GM18861 (cell line): ENCODE measurements at regions not wholly inside any gene's neighbourhood (a gene's known extent, or its start where the extent isn't known, plus 50 kb on each side); places are given as distances from the start of the nearest gene placed in this dataset.

Experiments used
- ATAC-seq: cut with Tn5 transposase; IDR thresholded peaks from one replicate; pipeline ENCODE4 v1.9.1; 2021; ENCODE audit not compliant: unreplicated experiment

GRCh38 chr6:147711476-147711875 is 203.0 kb downstream of the SAMD5 start:
- ATAC-seq: no peak

GRCh38 chr6:147712841-147713240 is 204.4 kb downstream of the SAMD5 start:
- no peak for ATAC-seq

GRCh38 chr6:147715035-147715434 is 206.5 kb downstream of the SAMD5 start:
- no peak for ATAC-seq

DNA sequence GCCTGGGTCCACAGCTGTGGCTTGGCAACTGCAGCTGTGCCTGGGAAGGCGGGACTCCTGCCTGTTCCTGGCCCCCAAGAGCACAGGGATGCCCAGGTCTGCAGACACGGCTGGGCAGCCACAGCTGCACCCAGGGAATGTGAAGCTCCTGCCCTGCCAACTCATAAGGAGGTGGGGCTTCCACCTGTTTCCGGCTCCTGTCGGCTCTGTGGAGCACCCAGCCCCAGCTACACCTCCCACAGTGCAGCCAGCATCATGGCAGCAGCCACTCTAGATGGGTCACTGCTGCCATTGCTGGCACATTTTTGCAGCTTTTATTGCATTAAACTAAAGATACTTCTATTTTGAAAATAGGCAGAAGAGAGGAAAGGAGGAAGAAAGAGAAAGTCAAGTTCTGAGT is 207.9 kb downstream of the SAMD5 start:
- ATAC-seq: no peak

DNA sequence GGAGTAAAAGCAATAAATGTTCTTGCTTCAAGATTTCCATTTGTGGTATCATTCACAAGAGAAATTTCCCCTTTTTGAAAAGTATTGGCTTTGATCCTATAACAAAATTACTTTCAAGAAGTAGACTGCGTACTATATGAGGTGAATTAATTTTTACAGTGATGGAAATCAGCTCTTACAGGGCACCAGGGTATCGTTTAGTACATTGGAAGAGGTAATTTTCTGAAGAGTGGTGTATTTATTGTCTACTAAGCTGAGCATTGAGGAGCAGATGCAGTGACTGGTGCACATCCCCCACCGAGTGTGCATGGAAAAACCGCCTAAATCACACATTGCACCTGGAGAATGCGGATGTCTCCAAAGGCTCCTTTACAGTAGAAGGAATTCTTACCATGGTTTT is 209.5 kb downstream of the SAMD5 start:
- no peak for ATAC-seq

- no peak for ATAC-seq
Observed at GRCh38 chr6:147722158-147722557, 213.7 kb downstream of the SAMD5 start.

GRCh38 chr6:147724454-147724853 is 216.0 kb downstream of the SAMD5 start:
- no peak for ATAC-seq

- no peak for ATAC-seq
Observed at GRCh38 chr6:147726342-147726741, 217.9 kb downstream of the SAMD5 start.

DNA sequence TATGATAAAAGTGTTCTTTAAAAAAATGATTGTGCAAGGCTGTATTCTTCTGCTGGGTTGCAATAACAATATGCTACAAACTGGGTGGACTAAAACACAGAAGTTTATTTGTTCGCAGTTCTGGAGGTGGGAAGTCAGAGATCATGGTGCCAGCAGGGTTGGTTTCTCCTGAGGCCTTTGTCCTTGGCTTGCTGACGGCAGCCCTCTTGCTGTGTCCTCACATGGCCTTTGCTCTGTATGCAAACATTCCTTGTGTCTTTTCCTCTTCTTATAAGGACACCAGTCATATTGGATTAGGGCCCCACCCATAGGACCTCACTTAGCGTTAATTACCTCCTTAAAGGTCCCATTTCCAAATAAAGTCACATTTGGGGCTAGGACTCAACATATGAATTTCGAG is 220.4 kb downstream of the SAMD5 start:
- ATAC-seq: no peak

DNA sequence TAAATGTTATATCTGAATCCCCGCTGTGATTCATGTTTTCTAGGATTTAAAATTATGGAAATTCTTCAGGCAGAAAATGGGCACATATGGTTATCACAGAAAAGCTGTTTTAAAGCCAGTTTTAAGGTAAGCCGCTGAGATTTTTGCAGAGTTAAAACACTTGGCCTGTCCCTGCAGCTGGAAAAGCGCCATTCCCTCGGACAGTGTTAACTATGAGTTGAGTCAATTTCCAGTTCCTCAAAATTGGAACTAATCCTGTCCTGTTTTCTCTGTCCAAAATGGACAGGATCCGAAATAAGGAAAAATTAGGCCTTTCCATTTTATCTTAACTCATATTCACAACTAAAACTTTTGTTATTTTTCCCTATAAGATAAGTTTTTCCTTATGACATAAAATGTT is 225.2 kb downstream of the SAMD5 start:
- ATAC-seq: no peak

DNA sequence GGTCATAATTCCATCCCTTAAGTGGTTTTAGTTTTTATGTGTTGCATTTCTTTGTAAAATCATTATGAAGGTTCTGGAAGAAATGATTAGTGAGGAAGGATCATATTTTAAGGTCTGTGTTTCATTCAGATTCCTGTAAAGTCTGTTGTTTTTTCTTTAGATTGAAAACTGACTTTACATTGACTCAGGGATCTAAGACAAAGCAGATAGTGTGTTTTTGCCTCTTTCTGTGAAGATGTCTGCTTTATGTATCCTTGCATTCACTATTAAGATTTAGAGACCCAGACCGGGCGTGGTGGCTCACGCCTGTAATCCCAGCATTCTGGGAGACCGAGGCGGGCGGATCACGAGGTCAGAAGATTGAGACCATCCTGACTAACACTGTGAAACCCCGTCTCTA is 225.7 kb downstream of the SAMD5 start:
- ATAC-seq: no peak

DNA sequence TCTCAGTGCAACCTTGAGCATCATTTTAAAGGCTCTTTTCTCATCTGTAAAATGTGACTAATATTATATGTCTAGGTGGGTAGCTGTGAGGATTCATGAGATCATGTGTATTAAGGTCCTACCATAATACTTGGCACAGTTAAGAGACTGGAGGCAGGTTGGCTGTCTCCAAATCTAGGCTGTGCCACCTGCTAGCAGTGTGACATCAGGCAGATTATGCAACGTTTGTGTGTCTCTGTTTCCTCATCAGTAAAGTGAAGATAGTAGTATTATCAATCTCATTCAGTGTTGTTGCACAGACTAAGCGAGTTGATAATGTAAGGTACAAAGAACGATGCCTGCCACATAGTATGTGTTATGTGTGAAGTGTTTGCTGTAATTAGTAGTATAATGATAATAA is 227.4 kb downstream of the SAMD5 start:
- ATAC-seq: no peak

- ATAC-seq: no peak
Observed at GRCh38 chr6:147737115-147737514, 228.6 kb downstream of the SAMD5 start.

- ATAC-seq: no peak
Observed at GRCh38 chr6:147738099-147738498, 229.6 kb downstream of the SAMD5 start.

- peak; percentile 47 for ATAC-seq
Observed at GRCh38 chr6:147738516-147739162, 230.1 kb downstream of the SAMD5 start.

- ATAC-seq: no peak
Observed at GRCh38 chr6:147740326-147740725, 231.8 kb downstream of the SAMD5 start.

DNA sequence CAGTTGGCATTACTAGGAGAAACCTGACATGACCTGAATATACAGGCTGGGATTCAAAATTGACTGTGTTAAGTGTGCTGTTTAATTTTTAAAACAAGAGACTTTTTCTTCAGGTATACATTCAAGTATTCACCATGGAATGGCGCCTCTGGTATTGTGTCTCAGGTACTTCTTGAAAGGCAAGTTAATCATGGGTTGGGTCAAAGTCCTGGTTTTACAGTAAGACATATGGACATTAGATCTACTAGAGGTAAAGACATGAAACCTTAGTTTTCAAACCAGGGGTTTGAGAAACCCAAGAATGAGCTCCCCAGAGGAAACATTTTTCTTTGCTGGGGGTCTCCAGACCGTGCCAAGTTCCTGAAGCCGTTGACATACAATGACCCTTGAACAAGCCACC is 232.4 kb downstream of the SAMD5 start:
- ATAC-seq: no peak

DNA sequence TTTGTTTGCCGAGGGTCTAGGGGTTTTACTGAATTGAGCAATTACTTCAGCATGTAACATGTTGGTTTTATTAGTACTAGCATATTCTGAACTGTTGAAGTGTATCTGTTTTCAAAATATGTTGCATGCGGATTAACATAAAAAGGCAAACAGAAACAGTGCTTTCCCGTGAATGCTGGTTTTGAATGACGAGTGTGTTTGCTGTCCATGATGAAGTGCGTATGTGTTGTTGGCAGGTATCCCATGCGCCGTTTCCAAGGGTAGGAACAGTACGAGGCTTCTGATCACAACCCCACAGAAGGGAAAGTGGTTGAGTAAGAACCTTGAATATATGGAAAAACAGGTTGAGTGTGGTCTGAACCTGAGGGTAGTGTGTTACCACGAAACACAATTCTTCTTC is 232.9 kb downstream of the SAMD5 start:
- no peak for ATAC-seq

- ATAC-seq: no peak
Observed at GRCh38 chr6:147742440-147742839, 233.9 kb downstream of the SAMD5 start.

- no peak for ATAC-seq
Observed at GRCh38 chr6:147744012-147744411, 235.5 kb downstream of the SAMD5 start.

DNA sequence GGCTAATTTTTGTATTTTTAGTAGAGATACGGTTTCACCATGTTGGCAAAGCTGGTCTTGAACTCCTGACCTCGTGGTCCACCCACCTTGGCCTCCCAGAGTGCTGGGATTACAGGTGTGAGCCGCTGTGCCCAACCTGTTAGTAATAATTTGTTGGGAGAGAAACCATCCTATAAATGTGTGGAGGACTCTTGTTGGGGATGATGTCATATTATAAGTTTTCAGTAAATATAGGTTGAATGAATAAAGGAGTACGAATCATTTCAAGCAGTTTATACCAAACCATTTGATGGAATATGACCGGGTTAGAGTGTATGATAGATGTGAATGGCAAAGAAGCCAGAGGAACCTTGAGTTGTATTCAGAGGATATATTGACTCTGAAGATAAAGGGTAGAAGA is 240.8 kb downstream of the SAMD5 start:
- ATAC-seq: no peak

DNA sequence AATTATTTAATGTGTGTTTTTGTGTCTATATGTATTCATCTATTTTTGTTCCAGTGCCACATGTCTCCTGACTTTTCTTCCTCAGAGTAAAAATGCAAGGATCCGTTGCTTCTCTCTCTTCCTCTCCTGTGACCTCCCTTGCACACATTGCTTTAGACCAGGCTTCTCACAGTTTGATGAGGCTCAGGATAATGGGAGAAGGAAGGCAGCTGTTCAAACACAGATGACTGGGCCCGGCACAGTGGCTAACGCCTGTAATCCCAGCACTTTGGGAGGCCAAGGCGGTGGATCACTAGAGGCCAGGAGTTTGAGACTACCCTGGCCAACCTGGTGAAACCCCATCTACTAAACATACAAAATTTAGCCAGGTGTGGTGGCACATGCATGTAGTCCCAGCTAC is 241.9 kb downstream of the SAMD5 start:
- no peak for ATAC-seq

- ATAC-seq: no peak
Observed at GRCh38 chr6:147751232-147751631, 242.7 kb downstream of the SAMD5 start.
